IPS-NIHi7 (cell line): ENCODE measurements at regions not wholly inside any gene's neighbourhood (a gene's known extent, or its start where the extent isn't known, plus 50 kb on each side); places are given as distances from the start of the nearest gene placed in this dataset.

Experiments used
- DNase-seq: peaks from one replicate; pipeline ENCODE4 v3.0.0; 2012; ENCODE audit warnings: mixed read lengths; ENCODE audit errors: extremely low spot score

- DNase-seq = peak; percentile 30
Observed at GRCh38 chr12:115261691-115262398, 577.9 kb upstream of the TBX3 start.

DNA sequence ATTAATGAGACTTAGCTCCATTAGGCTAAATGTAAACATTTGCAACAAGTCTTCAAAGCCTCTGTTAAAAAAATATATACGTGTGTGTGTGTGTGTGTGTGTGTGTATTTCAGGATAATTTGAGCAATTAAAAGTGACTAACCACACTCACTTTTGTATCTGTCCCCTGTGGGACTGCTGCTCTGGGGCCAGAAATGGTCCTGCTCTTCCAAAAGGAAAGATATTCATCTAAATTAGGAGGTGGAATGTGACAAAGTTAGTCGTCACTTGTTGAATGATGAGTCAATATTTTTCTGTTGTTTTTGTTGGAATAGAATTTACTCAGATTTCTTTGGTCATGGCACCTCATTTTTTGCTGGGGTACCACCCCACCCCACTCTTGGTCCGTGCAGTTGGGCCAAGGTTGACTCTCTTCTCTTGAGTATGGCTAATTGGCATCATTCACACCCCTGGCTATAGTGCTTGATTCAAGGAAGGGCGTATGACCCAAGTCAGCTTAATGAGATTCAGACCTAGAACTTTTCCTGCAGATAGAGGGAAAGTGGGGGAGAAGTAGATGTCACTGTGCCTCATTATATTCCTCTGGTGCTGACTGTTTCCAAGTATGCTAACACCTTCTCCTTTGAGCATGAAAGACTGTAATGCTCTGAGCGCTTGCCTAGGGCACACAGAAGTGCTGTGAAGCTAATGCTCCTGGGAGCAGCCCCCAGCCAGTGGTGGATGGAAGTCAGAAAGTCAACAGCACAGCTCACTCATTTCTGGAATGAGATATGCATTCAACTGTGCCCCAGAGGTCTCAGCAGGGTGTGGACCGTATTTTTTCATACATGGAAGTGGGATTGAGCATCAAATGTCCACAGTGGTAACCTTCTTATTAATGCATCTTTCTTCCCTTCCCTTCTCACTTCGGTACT lies 577.0 kb upstream of the TBX3 start:
- no peak for DNase-seq

- DNase-seq = no peak
Observed at GRCh38 chr12:115259968-115260747, 576.2 kb upstream of the TBX3 start.

- no peak for DNase-seq
Observed at GRCh38 chr12:115257791-115258190, 573.8 kb upstream of the TBX3 start.

GRCh38 chr12:115255962-115256361 lies 572.0 kb upstream of the TBX3 start:
- no peak for DNase-seq

DNA sequence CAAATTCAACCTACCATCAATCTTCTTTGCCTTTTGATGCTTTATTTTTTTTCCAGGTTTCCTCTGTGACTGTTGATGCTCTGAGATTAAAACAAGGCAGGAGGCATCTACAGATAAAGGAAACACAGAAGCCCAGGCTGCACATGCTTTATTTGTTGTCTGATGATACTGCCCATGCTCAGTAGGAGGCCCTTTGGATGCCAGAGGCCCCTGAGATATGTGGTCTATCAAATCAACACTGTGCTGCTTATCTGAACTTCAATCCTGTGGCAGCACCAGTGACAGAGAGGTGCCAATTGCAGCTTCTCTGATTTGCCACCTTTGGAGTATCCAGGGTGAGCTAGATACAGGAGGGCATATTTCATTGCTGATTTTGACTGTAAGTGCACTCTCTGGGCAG lies 571.3 kb upstream of the TBX3 start:
- no peak for DNase-seq

- DNase-seq = no peak
Observed at GRCh38 chr12:115253049-115253448, 569.1 kb upstream of the TBX3 start.

GRCh38 chr12:115251727-115252126 lies 567.8 kb upstream of the TBX3 start:
- DNase-seq = no peak

DNA sequence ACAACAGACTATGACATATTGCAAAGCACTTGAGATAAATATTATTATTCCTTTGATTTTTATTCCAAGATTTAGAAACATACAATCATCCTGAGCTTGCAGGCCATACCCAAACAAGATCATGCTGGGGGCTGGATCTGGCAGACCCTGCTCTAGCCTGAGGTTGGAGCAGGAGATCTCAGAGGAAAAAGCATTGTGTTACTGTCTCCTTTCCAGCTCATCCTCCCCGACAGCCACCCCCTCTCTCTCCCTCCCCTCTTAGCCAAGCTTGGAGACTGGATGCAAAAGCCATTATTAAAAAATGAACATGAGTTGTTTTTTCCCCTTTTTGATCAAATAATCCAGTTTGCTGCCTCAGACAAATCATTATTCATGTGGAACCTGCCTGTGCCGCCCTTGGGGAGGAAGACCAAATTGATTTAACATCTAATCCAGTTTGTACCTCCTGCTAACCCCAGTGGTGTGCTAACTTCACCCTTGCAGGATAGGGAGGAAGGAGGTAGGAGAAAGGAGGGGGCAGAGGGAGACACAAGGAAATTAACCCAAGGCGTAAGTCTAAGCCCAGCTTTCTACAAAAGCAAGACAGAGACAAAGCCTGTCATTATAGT lies 565.8 kb upstream of the TBX3 start:
- DNase-seq = no peak

- no peak for DNase-seq
Observed at GRCh38 chr12:115245020-115245419, 561.0 kb upstream of the TBX3 start.

DNA sequence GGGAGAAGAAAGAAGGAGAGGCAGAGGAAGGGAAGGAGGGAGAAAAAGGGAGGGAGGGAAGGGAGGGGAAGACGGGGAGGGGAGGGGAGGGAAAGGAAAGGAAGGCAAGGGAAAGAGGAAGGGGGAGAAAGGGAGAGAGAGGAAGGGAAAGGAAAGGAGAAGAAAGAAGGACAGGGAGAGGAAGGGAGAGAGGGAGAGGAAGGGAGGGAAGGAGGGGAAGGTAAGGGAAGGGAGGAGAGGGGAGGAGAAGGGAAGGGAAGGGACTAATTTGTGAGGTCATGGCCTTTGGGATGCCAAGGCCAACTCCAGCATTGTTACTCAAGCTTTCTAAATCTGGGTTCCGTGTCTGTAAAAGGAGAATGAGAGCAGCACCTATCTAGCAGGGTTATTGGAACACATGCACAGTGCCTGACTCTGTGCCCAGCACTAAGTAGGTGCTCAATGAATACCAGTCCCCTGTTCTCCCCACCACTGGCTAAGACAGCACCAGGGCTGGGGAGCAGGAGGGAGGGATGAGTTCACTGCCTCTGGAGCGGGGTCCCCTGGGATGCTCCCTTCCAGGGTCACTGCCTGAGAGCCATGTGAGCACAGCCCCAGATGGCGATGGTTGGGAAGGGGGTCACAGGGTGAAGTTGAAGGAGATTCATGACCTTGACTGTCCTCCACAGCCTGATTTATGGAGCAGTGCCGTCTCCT lies 560.1 kb upstream of the TBX3 start:
- no peak for DNase-seq

DNA sequence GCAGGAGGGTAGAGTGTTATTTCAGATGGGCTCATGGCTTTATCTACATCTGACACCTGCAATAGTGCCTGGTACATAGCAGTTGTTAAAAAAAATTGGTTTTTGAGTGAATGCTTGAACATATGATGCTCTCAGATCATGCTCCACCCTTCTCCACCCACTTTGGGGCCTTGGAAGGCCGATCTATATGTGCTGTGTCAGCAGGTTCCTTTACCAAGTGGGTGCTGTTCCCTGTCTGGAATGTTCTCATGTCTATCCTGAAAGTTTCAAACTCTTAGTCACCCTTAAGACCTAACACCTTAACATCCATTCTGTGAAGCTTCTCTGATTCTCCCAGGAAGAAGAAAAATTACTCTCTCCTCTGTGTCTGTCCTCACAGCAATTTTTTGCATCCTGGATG lies 556.3 kb upstream of the TBX3 start:
- DNase-seq = no peak

DNA sequence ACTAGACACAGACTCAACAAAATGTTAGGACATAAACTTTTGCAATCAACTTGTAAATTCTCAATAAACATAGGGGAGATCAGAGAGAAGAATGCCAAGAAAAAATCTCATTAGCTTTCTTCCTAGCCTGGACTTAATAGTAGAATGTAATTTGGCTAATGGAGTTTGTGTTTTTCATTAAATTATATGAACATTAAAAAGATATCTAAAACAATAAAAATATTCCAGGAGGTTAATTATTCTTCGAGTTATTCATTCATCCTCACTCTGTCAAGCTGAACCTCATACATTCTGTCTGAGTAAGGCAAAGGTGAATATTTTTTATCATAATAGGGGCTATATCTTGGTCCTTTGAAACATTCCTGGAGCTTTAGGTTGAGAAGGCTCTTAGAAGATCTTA lies 551.9 kb upstream of the TBX3 start:
- DNase-seq = no peak

- peak; percentile 59 for DNase-seq
Observed at GRCh38 chr12:115233891-115234543, 550.0 kb upstream of the TBX3 start.

- DNase-seq = no peak
Observed at GRCh38 chr12:115232455-115233156, 548.6 kb upstream of the TBX3 start.

DNA sequence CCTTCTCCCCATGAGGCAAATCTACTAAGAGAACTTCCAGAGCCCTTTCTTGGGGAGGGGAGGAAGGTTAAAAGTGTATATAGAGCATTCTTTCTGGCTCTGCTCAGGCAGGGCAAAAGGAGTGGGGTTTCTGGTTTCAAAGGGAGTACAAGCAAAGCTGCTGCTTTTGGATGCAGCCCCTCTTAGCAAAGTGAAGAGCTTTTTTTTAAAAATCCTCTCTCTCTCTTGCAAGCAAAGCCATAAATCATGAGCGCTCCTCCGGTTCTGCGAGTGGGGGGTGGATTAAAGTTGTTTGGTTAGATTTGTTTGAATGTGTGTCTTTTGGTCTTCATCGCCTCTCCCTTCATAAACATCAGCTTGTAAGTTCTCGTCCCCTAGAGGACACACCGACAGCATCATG lies 546.6 kb upstream of the TBX3 start:
- DNase-seq = no peak

- no peak for DNase-seq
Observed at GRCh38 chr12:115229517-115229916, 545.5 kb upstream of the TBX3 start.

- DNase-seq = no peak
Observed at GRCh38 chr12:115228434-115228833, 544.5 kb upstream of the TBX3 start.

DNA sequence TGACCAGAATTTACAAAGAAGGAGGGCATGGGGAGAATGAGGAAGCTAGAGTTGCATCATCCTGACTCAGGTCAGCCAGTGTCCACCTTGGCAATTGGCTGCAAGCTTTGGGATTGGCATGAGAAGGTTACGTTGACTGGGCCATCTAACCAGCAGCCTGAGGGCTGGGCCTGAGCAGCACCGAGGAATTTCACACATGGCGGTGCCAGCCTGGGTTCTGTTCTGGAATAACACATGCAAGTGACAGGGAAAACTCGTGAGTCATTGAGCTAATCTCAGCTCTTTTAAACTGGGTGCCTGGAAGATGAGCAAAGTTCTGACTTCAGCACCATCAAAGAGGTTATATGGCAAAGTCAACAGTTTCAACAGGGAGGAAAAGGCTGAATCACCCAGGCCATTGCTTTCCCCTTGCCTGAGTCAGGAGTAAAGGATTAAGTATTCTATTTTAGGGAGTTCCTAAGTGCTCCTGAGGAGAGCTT lies 543.2 kb upstream of the TBX3 start:
- DNase-seq = peak; percentile 31

DNA sequence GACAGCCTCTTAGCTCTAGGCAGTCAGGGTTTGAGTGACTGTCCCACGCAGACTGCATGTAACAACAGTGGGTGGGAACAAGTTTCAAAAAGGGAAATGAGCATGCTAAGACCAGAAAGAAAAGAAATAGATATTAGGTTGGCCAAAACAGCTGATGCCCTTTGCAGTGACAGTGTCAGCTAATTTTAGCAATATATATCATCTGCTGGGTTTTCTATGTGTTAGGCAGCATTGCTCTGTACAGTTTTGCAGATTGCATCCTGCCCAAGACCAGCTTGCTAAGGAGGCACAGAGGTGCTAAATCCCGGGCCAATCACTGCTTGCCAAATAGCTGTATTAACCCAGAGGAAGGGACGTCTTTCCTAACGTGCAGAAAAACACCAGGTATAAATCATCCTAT lies 541.9 kb upstream of the TBX3 start:
- DNase-seq = no peak
